LNCaP clone FGC (cell line): ENCODE measurements at regions not wholly inside any gene's neighbourhood (a gene's known extent, or its start where the extent isn't known, plus 50 kb on each side); places are given as distances from the start of the nearest gene placed in this dataset.

Experiments
- DNase-seq: peaks from one replicate; pipeline ENCODE4 v3.0.0-alpha.2; 2011; ENCODE audit warnings: low read depth
- H3K4me3 ChIP-seq: 2 replicates; pipeline ENCODE4 v1.5.1; 2011; ENCODE audit warnings: mild to moderate bottlenecking, low read depth, low read length, control low read depth
- CTCF ChIP-seq: IDR thresholded peaks from 2 replicates; pipeline ENCODE4 v1.5.1; 2012; ENCODE audit warnings: mild to moderate bottlenecking; ENCODE audit not compliant: control insufficient read depth, insufficient read depth; ENCODE audit errors: extremely low read depth

- no peak for TF ChIP-seq CTCF
- no peak overlapping the region for H3K4me3 ChIP-seq
- DNase-seq, result no peak
Observed at GRCh38 chrX:125108921-125109320, 210.8 kb upstream of the TEX13C start.

GRCh38 chrX:125131164-125131563, 188.5 kb upstream of the TEX13C start:
- no peak overlapping the region for H3K4me3 ChIP-seq
- peak; percentile 51 for TF ChIP-seq CTCF
- no peak for DNase-seq

- peak; percentile 63 for TF ChIP-seq CTCF
- no peak for DNase-seq
- H3K4me3 ChIP-seq, result no peak overlapping the region
Observed at GRCh38 chrX:125132274-125132673, 187.4 kb upstream of the TEX13C start.

GRCh38 chrX:125137521-125137920, 182.2 kb upstream of the TEX13C start:
- no peak for DNase-seq
- H3K4me3 ChIP-seq, result no peak overlapping the region
- no peak for TF ChIP-seq CTCF

- no peak for DNase-seq
- TF ChIP-seq CTCF, result no peak
- H3K4me3 ChIP-seq, result no peak overlapping the region
Observed at GRCh38 chrX:125150231-125150630, 169.4 kb upstream of the TEX13C start.

- TF ChIP-seq CTCF, result no peak
- DNase-seq, result no peak
- H3K4me3 ChIP-seq, result no peak overlapping the region
Observed at GRCh38 chrX:125151146-125151545, 168.5 kb upstream of the TEX13C start.

- TF ChIP-seq CTCF, result no peak
- H3K4me3 ChIP-seq, result no peak overlapping the region
- DNase-seq, result no peak
Observed at GRCh38 chrX:125152011-125152410, 167.7 kb upstream of the TEX13C start.
